Transverse colon (tissue), 4 donors: ENCODE measurements at regions not wholly inside any gene's neighbourhood (a gene's known extent, or its start where the extent isn't known, plus 50 kb on each side); places are given as distances from the start of the nearest gene placed in this dataset.

ENCODE experiments used
- DNase-seq: peaks from one replicate; pipeline ENCODE4 v3.0.0-alpha.2; 2019
- H3K27ac ChIP-seq, 4 donors: fragments of 200-600 bp; sonication (generic); 2 replicates each; pipeline ENCODE4 v1.5.1; 2016 to 2018; ENCODE audit warnings: inconsistent platforms in 4 of 4
- H3K27me3 ChIP-seq: fragments of 200-600 bp; sonication (generic); 2 replicates; pipeline ENCODE4 v1.5.1; 2017; ENCODE audit warnings: inconsistent platforms
- H3K36me3 ChIP-seq, 4 donors: fragments of 200-600 bp; sonication (generic); 2 replicates each; pipeline ENCODE4 v1.5.1; 2017 to 2019; ENCODE audit warnings: inconsistent platforms in 4 of 4
- H3K4me1 ChIP-seq, 4 donors: fragments of 200-600 bp; sonication (generic); 2 replicates each; pipeline ENCODE4 v1.5.1; 2017 to 2020; ENCODE audit warnings: inconsistent platforms in 4 of 4
- H3K4me3 ChIP-seq, 4 donors: fragments of 200-600 bp; sonication (generic); 1 replicate in 1 of 4; 2 replicates in 3 of 4; pipeline versions ENCODE4 v1.5.1 to v1.6.1; 2017 to 2019; ENCODE audit warnings: inconsistent platforms in 4 of 4
- H3K9me3 ChIP-seq, 2 donors: fragments of 200-600 bp; sonication (generic); 2 replicates each; pipeline ENCODE4 v1.5.1; 2017 to 2019; ENCODE audit warnings: inconsistent platforms in 2 of 2
- CTCF ChIP-seq, 5 experiments: fragments of 200-600 bp in 3 of 5; fragments of 450-650 bp in 2 of 5; sonication (generic) in 3 of 5; IDR thresholded peaks; 1 replicate in 2 of 5; 2 replicates in 3 of 5; pipeline ENCODE4 v1.5.1; 2016 to 2017; ENCODE audit warnings: antibody characterized with exemption in 5 of 5, inconsistent platforms in 3 of 5, mild to moderate bottlenecking in 2 of 5, moderate library complexity in 1 of 5
- EP300 ChIP-seq: sonication (generic); formaldehyde crosslinking; IDR thresholded peaks from one replicate; pipeline ENCODE4 v1.6.1; 2017; ENCODE audit warnings: antibody characterized with exemption, low read depth
- POLR2A ChIP-seq: fragments of 450-650 bp; IDR thresholded peaks from one replicate; pipeline ENCODE4 v1.6.1; 2016; ENCODE audit warnings: antibody characterized with exemption, mild to moderate bottlenecking, moderate library complexity
- POLR2AphosphoS5 ChIP-seq, 3 donors: sonication (generic); formaldehyde crosslinking; IDR thresholded peaks; one replicate each; pipeline ENCODE4 v1.6.1; 2016; ENCODE audit warnings: antibody characterized with exemption in 3 of 3
- WGBS, 2 donors: methylation state at CpG; one replicate each; pipeline ENCODE4 v1.1.5; 2018; ENCODE audit warnings: low coverage in 1 of 2; 5-methylcytosine and 5-hydroxymethylcytosine counted together
- in situ Hi-C, 4 donors: fragments of 200-750 bp; cut with MboI; loops; one replicate each; pipeline versions ENCODE4 v1.15.0 to v1.15.1; 2017; ENCODE audit warnings: low sequenced_read_pairs in 3 of 4, low pct_ligation_motif_present in 1 of 4, low pct_unique_long_range_greater_than_20kb in 1 of 4
- intact Hi-C: fragments of 100-400 bp; cut with DNase I; formaldehyde crosslinking; loops from one replicate; pipeline ENCODE4 v1.15.1; 2023; ENCODE audit warnings: low total_unique reads

DNA sequence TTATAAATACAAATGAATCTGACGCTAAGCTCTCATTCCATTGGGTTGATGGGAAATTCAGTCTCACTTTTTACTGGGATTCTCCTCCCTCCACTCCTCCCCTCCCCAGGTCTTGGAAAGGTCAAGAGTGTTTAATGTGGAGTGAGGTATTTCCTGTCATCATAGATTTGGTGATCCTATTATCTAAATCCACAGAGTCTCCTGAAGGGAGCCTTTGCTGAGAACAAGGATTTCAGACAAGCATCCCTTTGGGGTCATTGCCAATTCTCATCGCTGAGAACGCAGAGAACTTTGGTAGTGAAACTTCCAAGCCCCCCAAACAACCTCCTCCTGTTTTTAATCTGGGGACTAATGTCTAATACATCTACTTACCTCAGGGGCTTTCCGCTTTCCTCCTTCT lies 297.9 kb downstream of the OTOL1 start:
- Histone ChIP-seq H3K4me3 (no peak overlapping the region), H3K27me3 (no peaks in the 10 kb centered on the region), H3K4me1 (no peaks in the 10 kb centered on the region), H3K9me3 (no peaks in the 10 kb centered on the region), H3K27ac (no peak overlapping the region), H3K36me3 (no peaks in the 10 kb centered on the region)
- in situ Hi-C loops (no loop called here), intact Hi-C loops (no loop called here)
- WGBS, 2 donors = 86 to 89% methylated on average over 2 to 4 of the region's 4 CpGs
- DNase-seq = no peak
- TF ChIP-seq POLR2A (no peak), EP300 (no peak), CTCF (IDR thresholded peaks at IDR 0.05) (no peak), POLR2AphosphoS5 (IDR thresholded peaks at IDR 0.05) (no peak)

DNA sequence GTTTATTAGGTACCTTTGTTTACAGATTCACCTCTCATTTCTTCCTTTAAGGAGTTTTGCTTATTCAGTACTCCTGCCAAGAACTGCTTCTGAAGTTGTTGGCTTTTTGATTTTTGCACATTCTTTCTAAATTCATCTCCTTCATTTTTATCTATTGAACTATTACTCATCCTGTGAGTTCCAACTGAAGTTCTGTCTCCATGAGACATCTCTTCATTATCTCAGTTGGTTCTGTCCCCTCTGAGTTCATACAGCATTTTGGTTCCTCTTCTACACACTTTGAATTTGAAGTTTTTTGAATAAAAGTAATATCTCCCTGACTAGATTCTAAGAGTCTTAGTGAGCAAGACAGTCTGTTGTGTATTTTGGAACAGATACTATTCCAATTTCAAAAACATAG lies 299.7 kb downstream of the OTOL1 start:
- TF ChIP-seq POLR2A (no peak), EP300 (no peak), POLR2AphosphoS5 (IDR thresholded peaks at IDR 0.05) (no peak), CTCF (IDR thresholded peaks at IDR 0.05) (no peak)
- no peak overlapping the region for H3K27ac ChIP-seq
- no peaks in the 10 kb centered on the region for H3K4me1 ChIP-seq
- no peaks in the 10 kb centered on the region for H3K9me3 ChIP-seq
- H3K4me3 ChIP-seq = no peak overlapping the region
- in situ Hi-C loops (no loop called here), intact Hi-C loops (no loop called here)
- DNase-seq = no peak
- no peaks in the 10 kb centered on the region for H3K36me3 ChIP-seq
- H3K27me3 ChIP-seq = no peaks in the 10 kb centered on the region

- no peaks in the 10 kb centered on the region for H3K9me3 ChIP-seq
- H3K4me1 ChIP-seq = no peaks in the 10 kb centered on the region
- intact Hi-C loops (no loop called here), in situ Hi-C loops (no loop called here)
- DNase-seq = no peak
- H3K4me3 ChIP-seq = no peak overlapping the region
- no peak overlapping the region for H3K27ac ChIP-seq
- no peaks in the 10 kb centered on the region for H3K36me3 ChIP-seq
- TF ChIP-seq POLR2AphosphoS5 (IDR thresholded peaks at IDR 0.05) = no peak
- no peak for TF ChIP-seq CTCF (IDR thresholded peaks at IDR 0.05)
- TF ChIP-seq EP300 = no peak
- no peak for TF ChIP-seq POLR2A
- no peaks in the 10 kb centered on the region for H3K27me3 ChIP-seq
Measured at GRCh38 chr3:161796780-161797179, 300.2 kb downstream of the OTOL1 start.

GRCh38 chr3:161798016-161798415 lies 301.4 kb downstream of the OTOL1 start:
- Histone ChIP-seq H3K4me3 (no peak overlapping the region), H3K4me1 (no peaks in the 10 kb centered on the region), H3K9me3 (no peaks in the 10 kb centered on the region), H3K27ac (no peak overlapping the region), H3K27me3 (no peaks in the 10 kb centered on the region), H3K36me3 (no peaks in the 10 kb centered on the region)
- in situ Hi-C loops (no loop called here), intact Hi-C loops (no loop called here)
- no peak for DNase-seq
- TF ChIP-seq POLR2A (no peak), EP300 (no peak), POLR2AphosphoS5 (IDR thresholded peaks at IDR 0.05) (no peak), CTCF (IDR thresholded peaks at IDR 0.05) (no peak)
- WGBS, 2 donors = 65 to 70% methylated on average over 3 of the region's 3 CpGs
